ENCODE measurements at regions not wholly inside any gene's neighbourhood (a gene's known extent, or its start where the extent isn't known, plus 50 kb on each side); places are given as distances from the start of the nearest gene placed in this dataset.

DNA sequence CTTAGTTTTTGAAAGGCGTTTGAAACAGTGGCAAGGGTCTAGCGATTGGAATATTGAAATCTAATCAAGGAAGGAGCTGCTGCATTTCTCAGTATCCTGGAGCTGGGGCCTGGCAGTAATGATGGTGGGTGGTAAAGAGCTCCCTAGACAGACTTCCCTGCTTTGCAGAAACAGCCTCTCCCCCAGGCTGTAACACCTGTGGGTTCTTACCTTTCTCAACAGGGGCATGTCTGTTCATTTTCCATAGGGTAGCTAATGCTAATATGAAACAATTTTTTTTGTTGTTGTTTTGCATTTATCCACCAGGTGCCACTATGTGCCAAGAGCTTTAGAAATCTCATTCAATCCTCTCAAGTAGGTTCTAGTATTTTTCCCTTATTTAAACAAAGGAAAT is 345.5 kb downstream of the REEP3 start:
- TF ChIP-seq POLR2A (IDR thresholded peaks at IDR 0.05; ENCODE audit: low read depth, low read length) (no peak), TAF1 (IDR thresholded peaks at IDR 0.05; ENCODE audit: borderline replicate concordance, low read depth, low read length) (no peak), POLR2AphosphoS5 (IDR thresholded peaks at IDR 0.05; ENCODE audit: low read depth, low read length) (no peak)

Data from GM12892 (cell line).